IMR-90 (cell line): ENCODE measurements at regions not wholly inside any gene's neighbourhood (a gene's known extent, or its start where the extent isn't known, plus 50 kb on each side); places are given as distances from the start of the nearest gene placed in this dataset.

ENCODE experiments used
- ATAC-seq: fragments of 200-7000 bp; cut with Tn5 transposase; 2 replicates; pipeline ENCODE4 v1.9.1; 2020; ENCODE audit warnings: low read depth, mild to moderate bottlenecking, moderate library complexity
- BruUV-seq: library from RNA; stranded (reverse); fragments of 400-500 nt; replicated peaks from 2 replicates; lab custom pipeline; 2021; lab: Mats Ljungman, UMichigan
- CTCF ChIA-PET: fragments of 300-600 bp; formaldehyde crosslinking; extraction: SDS; loops from one replicate; lab custom pipeline; 2021; ENCODE audit warnings: antibody characterized with exemption; lab: Yijun Ruan, JAX
- POLR2A ChIA-PET: fragments of 300-600 bp; sonication (Branson Sonifier 250); formaldehyde crosslinking; loops from one replicate; lab custom pipeline; 2022; ENCODE audit warnings: antibody characterized with exemption; ENCODE audit not compliant: unreplicated experiment; lab: Charles Lee
- DNase-seq: peaks from one replicate; pipeline ENCODE4 v3.0.0; 2013
- H2AFZ ChIP-seq: replicated peaks from 2 replicates; pipeline ENCODE3; 2013; ENCODE audit warnings: low read length, mild to moderate bottlenecking; ENCODE audit not compliant: poor library complexity
- H2AK5ac ChIP-seq: 2 replicates; pipeline ENCODE4 v1.6.1; 2013; ENCODE audit warnings: low read depth, low read length, inconsistent platforms
- H2AK9ac ChIP-seq: replicated peaks from 2 replicates; pipeline ENCODE3; 2013; ENCODE audit warnings: mild to moderate bottlenecking, low read depth, low read length, moderate library complexity; ENCODE audit not compliant: poor library complexity
- H2BK120ac ChIP-seq: 2 replicates; pipeline ENCODE4 v1.6.1; 2013; ENCODE audit warnings: low read depth, low read length, inconsistent platforms
- H2BK15ac ChIP-seq: 3 replicates; pipeline ENCODE4 v1.6.1; 2013; ENCODE audit warnings: low read depth, low read length, inconsistent platforms
- H2BK20ac ChIP-seq: 2 replicates; pipeline ENCODE4 v1.6.1; 2013; ENCODE audit warnings: low read depth, mild to moderate bottlenecking, inconsistent platforms, low read length, moderate library complexity
- H2BK5ac ChIP-seq: 2 replicates; pipeline ENCODE4 v1.6.1; 2013; ENCODE audit warnings: mild to moderate bottlenecking, low read depth, low read length, inconsistent platforms; ENCODE audit not compliant: poor library complexity, severe bottlenecking
- H3K14ac ChIP-seq: replicated peaks from 2 replicates; pipeline ENCODE4 v1.6.1; 2013; ENCODE audit warnings: low read depth, low read length, inconsistent platforms
- H3K18ac ChIP-seq: 2 replicates; pipeline ENCODE4 v1.6.1; 2013; ENCODE audit warnings: low read depth, low read length, control low read depth
- H3K23ac ChIP-seq: 2 replicates; pipeline ENCODE4 v1.6.1; 2013; ENCODE audit warnings: low read depth, low read length, inconsistent platforms
- H3K27ac ChIP-seq: 2 replicates; pipeline ENCODE4 v1.5.1; 2013; ENCODE audit warnings: mild to moderate bottlenecking, control low read depth, low read length; ENCODE audit not compliant: insufficient read depth
- H3K27me3 ChIP-seq: 2 replicates; pipeline ENCODE4 v1.6.1; 2013; ENCODE audit warnings: low read length; ENCODE audit not compliant: control insufficient read depth, insufficient read depth
- H3K36me3 ChIP-seq: 2 replicates; pipeline ENCODE4 v1.6.1; 2013; ENCODE audit warnings: low read length, mixed read lengths; ENCODE audit not compliant: control insufficient read depth, insufficient read depth
- H3K4ac ChIP-seq: 2 replicates; pipeline ENCODE4 v1.6.1; 2013; ENCODE audit warnings: low read depth, low read length, inconsistent platforms
- H3K4me1 ChIP-seq: 2 replicates; pipeline ENCODE4 v1.6.1; 2013; ENCODE audit warnings: low read length, mixed read lengths; ENCODE audit not compliant: control insufficient read depth, insufficient read depth
- H3K4me2 ChIP-seq: 2 replicates; pipeline ENCODE4 v1.6.1; 2013; ENCODE audit warnings: low read depth, mild to moderate bottlenecking, control low read depth, low read length, moderate library complexity
- H3K4me3 ChIP-seq: 2 replicates; pipeline ENCODE4 v1.5.1; 2013; ENCODE audit warnings: low read depth, mild to moderate bottlenecking, control low read depth, low read length, moderate library complexity; ENCODE audit not compliant: insufficient read depth
- H3K56ac ChIP-seq: 2 replicates; pipeline ENCODE4 v1.6.1; 2013; ENCODE audit warnings: low read length, inconsistent platforms; ENCODE audit not compliant: insufficient read depth; ENCODE audit errors: extremely low read depth
- H3K79me1 ChIP-seq, 2 experiments: 2 replicates each; pipeline ENCODE4 v1.6.1; 2013; ENCODE audit warnings: low read length in 2 of 2, inconsistent platforms in 1 of 2, low read depth in 1 of 2
- H3K9ac ChIP-seq: 2 replicates; pipeline ENCODE4 v1.6.1; 2013; ENCODE audit warnings: low read depth, low read length, control low read depth
- H3K9me1 ChIP-seq: 2 replicates; pipeline ENCODE4 v1.6.1; 2013; ENCODE audit warnings: low read length, inconsistent platforms; ENCODE audit not compliant: insufficient read depth
- H3K9me3 ChIP-seq: 2 replicates; pipeline ENCODE4 v1.6.1; 2013; ENCODE audit warnings: low read length; ENCODE audit not compliant: control insufficient read depth, insufficient read depth
- H4K20me1 ChIP-seq: 2 replicates; pipeline ENCODE4 v1.6.1; 2013; ENCODE audit warnings: low read length, inconsistent platforms; ENCODE audit not compliant: insufficient read depth
- H4K5ac ChIP-seq: 2 replicates; pipeline ENCODE4 v1.6.1; 2013; ENCODE audit warnings: mild to moderate bottlenecking, low read depth, low read length, control low read depth
- H4K8ac ChIP-seq, 2 experiments: 2 replicates each; pipeline ENCODE4 v1.6.1; 2013; ENCODE audit warnings: low read depth in 2 of 2, low read length in 2 of 2, control low read depth in 1 of 2, inconsistent platforms in 1 of 2
- H4K91ac ChIP-seq: 2 replicates; pipeline ENCODE4 v1.6.1; 2013; ENCODE audit warnings: low read depth, low read length, inconsistent platforms; ENCODE audit not compliant: insufficient read depth
- CHD1 ChIP-seq: IDR thresholded peaks from 2 replicates; pipeline ENCODE4 v1.6.1; 2012; ENCODE audit warnings: low read depth, low read length, improper control_type of control experiment
- MAFK ChIP-seq: IDR thresholded peaks from 2 replicates; pipeline ENCODE4 v1.6.1; 2012; ENCODE audit warnings: low read depth, low read length, improper control_type of control experiment
- MXI1 ChIP-seq: IDR thresholded peaks from 2 replicates; pipeline ENCODE4 v1.6.1; 2012; ENCODE audit warnings: low read depth, mild to moderate bottlenecking, low read length, moderate library complexity, borderline replicate concordance
- RAD21 ChIP-seq: IDR thresholded peaks from 2 replicates; pipeline ENCODE4 v1.6.1; 2012; ENCODE audit warnings: low read length, improper control_type of control experiment
- RCOR1 ChIP-seq: IDR thresholded peaks from 2 replicates; pipeline ENCODE4 v1.6.1; 2012; ENCODE audit warnings: mild to moderate bottlenecking, low read length, improper control_type of control experiment; ENCODE audit not compliant: insufficient replicate concordance
- RFX5 ChIP-seq: IDR thresholded peaks from 2 replicates; pipeline ENCODE4 v1.8.0; 2012; ENCODE audit warnings: low read depth, mild to moderate bottlenecking, low read length, moderate library complexity
- WGBS, 2 experiments: methylation state at CpG; one replicate each; pipeline versions ENCODE4 v1.1.5 to v1.1.7; 2013; ENCODE audit warnings: missing lambda C conversion rate in 2 of 2; ENCODE audit not compliant: insufficient read length in 1 of 2; ENCODE audit errors: extremely low coverage in 2 of 2; 5-methylcytosine and 5-hydroxymethylcytosine counted together
- dilution Hi-C: fragments of 300-500 bp; cut with HindIII; formaldehyde crosslinking; loops from one replicate; pipeline ENCODE4 v1.14.3; 2018; ENCODE audit warnings: low sequenced_read_pairs; ENCODE audit not compliant: unreplicated experiment
- in situ Hi-C: fragments of 300-500 bp; cut with MboI; formaldehyde crosslinking; loops from 3 replicates; pipeline ENCODE4 v1.14.3; 2019; ENCODE audit warnings: low sequenced_read_pairs, inconsistent platforms, mixed read lengths
- intact Hi-C: fragments of 100-400 bp; cut with micrococcal nuclease; formaldehyde crosslinking; loops from 2 replicates; pipeline ENCODE4 v1.10.0; 2022
- TF ChIP-seq, protein P1 (sequence below): conservative IDR thresholded peaks from 2 replicates; pipeline ENCODE4 v1.5.1; 2012; ENCODE audit warnings: mild to moderate bottlenecking, low read depth, low read length, improper control_type of control experiment

DNA sequence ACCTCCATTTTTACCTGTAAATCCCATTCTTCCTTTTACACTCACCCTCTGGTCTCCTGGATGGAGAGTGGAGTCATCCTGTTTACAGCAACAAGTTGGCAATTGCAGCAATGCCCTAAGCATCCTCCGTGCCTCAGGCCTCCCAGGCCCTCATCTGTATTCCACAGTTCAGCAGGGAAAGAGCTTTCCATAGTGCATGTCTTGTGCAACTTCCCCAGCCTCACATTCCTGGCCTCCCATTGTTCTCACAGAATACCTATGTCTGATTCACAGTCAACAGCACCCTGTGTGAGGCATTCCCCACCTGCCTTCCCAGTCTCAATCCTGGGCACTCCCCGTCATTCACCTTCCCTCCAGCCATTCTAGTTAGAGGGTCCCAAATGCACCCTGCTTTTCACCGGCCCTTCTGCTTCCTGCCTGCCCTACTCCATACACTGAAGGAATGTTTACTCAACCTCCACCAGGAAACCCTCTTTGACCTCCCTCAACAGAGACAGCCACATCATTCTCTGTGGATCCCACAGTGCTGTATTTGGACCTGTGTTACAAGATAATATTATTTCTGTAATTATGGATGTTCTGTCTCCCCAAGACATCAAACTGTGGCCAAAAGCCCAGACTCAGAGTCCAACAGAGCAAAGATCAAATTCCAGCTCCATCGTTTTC is 405.7 kb downstream of the BUD13 start:
- WGBS, 2 experiments: 0% methylated on average over 1 of the region's 4 CpGs; no CpG with 5 or more reads in 1 of the 2 experiments
- H4K5ac ChIP-seq: no peak overlapping the region
- H2BK20ac ChIP-seq: no peak overlapping the region
- H3K9ac ChIP-seq: no peak overlapping the region
- no peaks in the 10 kb centered on the region for H4K20me1 ChIP-seq
- H3K4ac ChIP-seq: no peak overlapping the region
- no peak overlapping the region for H3K14ac ChIP-seq
- no peak for ATAC-seq
- POLR2A ChIA-PET: no interaction called here
- intact Hi-C loops: no loop called here
- H4K8ac ChIP-seq: no peak overlapping the region
- H3K56ac ChIP-seq: no peak overlapping the region
- H3K27me3 ChIP-seq: no peaks in the 10 kb centered on the region
- no peak overlapping the region for H2BK15ac ChIP-seq
- no peaks in the 10 kb centered on the region for H3K36me3 ChIP-seq
- H2AK5ac ChIP-seq: no peak overlapping the region
- no peak overlapping the region for H2BK5ac ChIP-seq
- no peaks in the 10 kb centered on the region for H3K9me3 ChIP-seq
- H4K91ac ChIP-seq: no peak overlapping the region
- no peak overlapping the region for H3K18ac ChIP-seq
- dilution Hi-C loops: no loop called here
- no peak overlapping the region for H2AK9ac ChIP-seq
- BruUV-seq: no TSS peak
- in situ Hi-C loops: no loop called here
- no peak for DNase-seq
- H3K27ac ChIP-seq: no peak overlapping the region
- no peaks in the 10 kb centered on the region for H3K9me1 ChIP-seq
- no peak overlapping the region for H3K4me2 ChIP-seq
- no peaks in the 10 kb centered on the region for H3K79me1 ChIP-seq
- no peak overlapping the region for H2AFZ ChIP-seq
- H3K23ac ChIP-seq: no peak overlapping the region
- CTCF ChIA-PET: no interaction called here
- no peaks in the 10 kb centered on the region for H3K4me1 ChIP-seq
- no peak for TF ChIP-seq CHD1
- no peak for TF ChIP-seq MXI1
- TF ChIP-seq RFX5: no peak
- TF ChIP-seq MAFK: no peak
- no peak for TF ChIP-seq RAD21
- TF ChIP-seq RCOR1: no peak
- TF ChIP-seq, protein P1, sequence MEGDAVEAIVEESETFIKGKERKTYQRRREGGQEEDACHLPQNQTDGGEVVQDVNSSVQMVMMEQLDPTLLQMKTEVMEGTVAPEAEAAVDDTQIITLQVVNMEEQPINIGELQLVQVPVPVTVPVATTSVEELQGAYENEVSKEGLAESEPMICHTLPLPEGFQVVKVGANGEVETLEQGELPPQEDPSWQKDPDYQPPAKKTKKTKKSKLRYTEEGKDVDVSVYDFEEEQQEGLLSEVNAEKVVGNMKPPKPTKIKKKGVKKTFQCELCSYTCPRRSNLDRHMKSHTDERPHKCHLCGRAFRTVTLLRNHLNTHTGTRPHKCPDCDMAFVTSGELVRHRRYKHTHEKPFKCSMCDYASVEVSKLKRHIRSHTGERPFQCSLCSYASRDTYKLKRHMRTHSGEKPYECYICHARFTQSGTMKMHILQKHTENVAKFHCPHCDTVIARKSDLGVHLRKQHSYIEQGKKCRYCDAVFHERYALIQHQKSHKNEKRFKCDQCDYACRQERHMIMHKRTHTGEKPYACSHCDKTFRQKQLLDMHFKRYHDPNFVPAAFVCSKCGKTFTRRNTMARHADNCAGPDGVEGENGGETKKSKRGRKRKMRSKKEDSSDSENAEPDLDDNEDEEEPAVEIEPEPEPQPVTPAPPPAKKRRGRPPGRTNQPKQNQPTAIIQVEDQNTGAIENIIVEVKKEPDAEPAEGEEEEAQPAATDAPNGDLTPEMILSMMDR: no peak
- no peak overlapping the region for H3K4me3 ChIP-seq
- no peak overlapping the region for H2BK120ac ChIP-seq
